ENCODE measurements at regions not wholly inside any gene's neighbourhood (a gene's known extent, or its start where the extent isn't known, plus 50 kb on each side); places are given as distances from the start of the nearest gene placed in this dataset.

DNA sequence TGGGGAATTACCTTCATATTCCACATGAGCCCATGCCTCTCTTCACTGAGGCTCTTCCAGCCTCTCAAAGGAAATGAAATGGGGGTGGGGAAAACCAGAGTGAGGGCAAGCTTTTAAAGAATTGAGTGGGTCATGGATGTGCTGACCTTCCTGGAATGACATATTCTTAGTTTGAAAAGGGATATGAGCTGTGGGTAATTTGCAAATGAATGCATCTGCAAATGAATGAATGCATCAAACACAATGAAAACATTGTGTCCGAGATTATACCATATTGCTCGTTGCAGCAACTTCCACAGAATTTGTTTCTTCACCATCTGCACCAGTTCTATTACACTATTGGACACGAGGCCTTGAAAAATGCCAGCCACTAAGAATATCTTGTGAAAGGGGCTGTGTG lies 198.6 kb upstream of the CDH6 start:
- no peak overlapping the region for H3K27ac ChIP-seq
- CTCF ChIA-PET, result no interaction called here
- POLR2A ChIA-PET (ENCODE audit: low non-redundant PET), result no interaction called here
- DNase-seq (ENCODE audit: low spot score), result no peak
- TF ChIP-seq, protein P1, sequence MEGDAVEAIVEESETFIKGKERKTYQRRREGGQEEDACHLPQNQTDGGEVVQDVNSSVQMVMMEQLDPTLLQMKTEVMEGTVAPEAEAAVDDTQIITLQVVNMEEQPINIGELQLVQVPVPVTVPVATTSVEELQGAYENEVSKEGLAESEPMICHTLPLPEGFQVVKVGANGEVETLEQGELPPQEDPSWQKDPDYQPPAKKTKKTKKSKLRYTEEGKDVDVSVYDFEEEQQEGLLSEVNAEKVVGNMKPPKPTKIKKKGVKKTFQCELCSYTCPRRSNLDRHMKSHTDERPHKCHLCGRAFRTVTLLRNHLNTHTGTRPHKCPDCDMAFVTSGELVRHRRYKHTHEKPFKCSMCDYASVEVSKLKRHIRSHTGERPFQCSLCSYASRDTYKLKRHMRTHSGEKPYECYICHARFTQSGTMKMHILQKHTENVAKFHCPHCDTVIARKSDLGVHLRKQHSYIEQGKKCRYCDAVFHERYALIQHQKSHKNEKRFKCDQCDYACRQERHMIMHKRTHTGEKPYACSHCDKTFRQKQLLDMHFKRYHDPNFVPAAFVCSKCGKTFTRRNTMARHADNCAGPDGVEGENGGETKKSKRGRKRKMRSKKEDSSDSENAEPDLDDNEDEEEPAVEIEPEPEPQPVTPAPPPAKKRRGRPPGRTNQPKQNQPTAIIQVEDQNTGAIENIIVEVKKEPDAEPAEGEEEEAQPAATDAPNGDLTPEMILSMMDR (conservative IDR thresholded peaks at IDR 0.05; ENCODE audit: low read depth), result no peak

GRCh38 chr5:30994176-30994575 lies 199.3 kb upstream of the CDH6 start:
- CTCF ChIA-PET, result no interaction called here
- TF ChIP-seq, protein P1 (conservative IDR thresholded peaks at IDR 0.05; ENCODE audit: low read depth), result no peak
- no peak overlapping the region for H3K27ac ChIP-seq
- POLR2A ChIA-PET (ENCODE audit: low non-redundant PET), result no interaction called here
- DNase-seq (ENCODE audit: low spot score), result no peak

DNA sequence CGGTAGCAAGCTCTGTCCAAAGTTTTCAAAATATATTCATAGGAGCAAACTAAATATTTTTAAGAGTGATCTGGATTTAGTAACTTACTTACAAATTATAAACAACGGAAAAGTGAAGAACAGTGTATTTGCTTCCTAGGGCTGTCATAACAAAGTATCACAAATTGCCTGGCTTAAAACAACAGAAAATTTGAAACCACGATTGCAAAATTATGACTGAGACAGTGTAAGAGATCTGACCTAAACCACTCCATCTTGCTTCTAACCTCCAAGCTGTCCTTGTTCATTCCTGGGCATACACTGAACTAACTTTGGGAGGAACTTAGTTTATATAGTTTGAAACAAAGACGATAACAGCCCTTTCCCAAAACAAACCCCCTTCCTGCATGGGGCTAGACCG lies 202.0 kb upstream of the CDH6 start:
- TF ChIP-seq, protein P1 (conservative IDR thresholded peaks at IDR 0.05; ENCODE audit: low read depth), result no peak
- CTCF ChIA-PET, result no interaction called here
- POLR2A ChIA-PET (ENCODE audit: low non-redundant PET), result no interaction called here
- no peak for DNase-seq (ENCODE audit: low spot score)
- H3K27ac ChIP-seq, result no peak overlapping the region

- CTCF ChIA-PET, result no interaction called here
- POLR2A ChIA-PET (ENCODE audit: low non-redundant PET), result no interaction called here
- no peak for DNase-seq (ENCODE audit: low spot score)
- H3K27ac ChIP-seq, result no peak overlapping the region
- TF ChIP-seq, protein P1 (conservative IDR thresholded peaks at IDR 0.05; ENCODE audit: low read depth), result no peak
Measured at GRCh38 chr5:30981576-30981975, 211.9 kb upstream of the CDH6 start.

- POLR2A ChIA-PET (ENCODE audit: low non-redundant PET), result no interaction called here
- H3K27ac ChIP-seq, result no peak overlapping the region
- no peak for DNase-seq (ENCODE audit: low spot score)
- TF ChIP-seq, protein P1 (conservative IDR thresholded peaks at IDR 0.05; ENCODE audit: low read depth), result no peak
- CTCF ChIA-PET, result no interaction called here
Measured at GRCh38 chr5:30968971-30969370, 224.5 kb upstream of the CDH6 start.

DNA sequence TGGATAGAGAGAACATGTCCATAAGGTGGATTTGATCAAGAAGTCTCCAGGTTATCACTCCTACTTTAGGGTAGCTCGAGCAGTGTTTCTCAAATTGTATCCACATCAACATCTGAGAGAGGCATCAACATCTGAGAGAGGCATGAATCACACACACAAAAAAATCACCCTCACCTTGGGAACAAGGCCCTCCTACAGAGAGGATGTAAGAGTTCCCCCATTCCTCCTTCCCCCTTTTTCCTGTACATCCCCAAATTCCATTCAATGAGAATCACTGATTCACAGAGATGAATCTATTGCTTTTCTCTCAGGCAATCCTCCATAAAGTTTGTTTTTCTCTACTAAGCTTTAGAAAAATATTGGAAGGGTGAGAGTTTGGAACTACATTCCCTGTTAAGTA lies 233.4 kb upstream of the CDH6 start:
- H3K27ac ChIP-seq, result no peak overlapping the region
- POLR2A ChIA-PET (ENCODE audit: low non-redundant PET), result no interaction called here
- CTCF ChIA-PET, result no interaction called here
- TF ChIP-seq, protein P1 (conservative IDR thresholded peaks at IDR 0.05; ENCODE audit: low read depth), result no peak
- DNase-seq (ENCODE audit: low spot score), result no peak

- no peak overlapping the region for H3K27ac ChIP-seq
- ChIA-PET CTCF (no interaction called here), POLR2A (ENCODE audit: low non-redundant PET) (no interaction called here)
- TF ChIP-seq, protein P1 (conservative IDR thresholded peaks at IDR 0.05; ENCODE audit: low read depth), result no peak
- DNase-seq (ENCODE audit: low spot score), result no peak
Measured at GRCh38 chr5:30959238-30959637, 234.2 kb upstream of the CDH6 start.
